ENCODE measurements at regions not wholly inside any gene's neighbourhood (a gene's known extent, or its start where the extent isn't known, plus 50 kb on each side); places are given as distances from the start of the nearest gene placed in this dataset.
"Not testable (repeated sequence)": the region's sequence is repeated elsewhere in the genome, so short reads cannot be mapped to it uniquely, and the experiment has no call there.

DNA sequence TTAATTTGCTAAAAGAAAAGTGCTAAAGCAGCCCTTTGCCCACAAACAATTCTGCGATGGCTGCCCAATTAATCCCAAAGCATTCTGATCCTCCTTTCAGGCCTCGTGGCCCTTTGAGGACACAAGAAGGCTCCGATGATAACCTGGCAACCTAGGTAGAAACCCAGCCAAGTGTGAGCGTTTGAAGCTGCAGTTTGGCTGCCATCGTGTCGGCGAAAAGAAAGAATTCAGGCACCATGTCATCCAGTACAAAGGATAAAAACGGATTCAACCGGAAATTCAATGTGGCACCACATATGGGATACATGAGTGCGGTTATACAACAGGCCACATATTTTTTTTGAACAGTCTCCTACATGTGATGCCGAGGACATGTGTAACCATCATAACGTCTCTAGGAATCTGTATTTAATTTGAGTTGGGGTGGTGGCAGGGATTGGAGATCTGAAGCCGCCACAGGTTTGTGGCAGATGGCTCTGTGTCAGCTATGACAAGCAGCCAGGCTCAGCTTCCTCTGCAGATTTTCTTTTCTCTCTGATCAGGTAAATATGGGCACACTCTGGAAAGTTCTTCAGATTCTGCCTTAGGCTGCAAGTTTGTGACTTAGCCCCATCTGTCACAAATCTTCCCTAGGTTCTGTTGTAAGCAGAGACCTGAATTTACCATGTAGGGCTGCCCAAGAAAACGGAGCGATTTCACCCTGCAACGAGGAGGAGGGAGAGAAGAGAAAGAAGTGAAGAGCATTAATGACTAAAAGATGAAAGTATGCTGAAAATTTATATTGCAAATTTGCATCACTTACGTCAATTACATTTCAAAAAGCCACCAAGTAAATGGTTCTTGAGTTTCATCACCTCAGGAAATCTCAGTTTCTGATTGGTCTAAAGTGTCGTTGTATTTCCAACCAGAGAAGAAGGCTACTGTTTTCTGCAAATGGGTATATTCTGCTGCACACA, 573.2 kb downstream of the ZEB2 start:
- no peak for DNase-seq

DNA sequence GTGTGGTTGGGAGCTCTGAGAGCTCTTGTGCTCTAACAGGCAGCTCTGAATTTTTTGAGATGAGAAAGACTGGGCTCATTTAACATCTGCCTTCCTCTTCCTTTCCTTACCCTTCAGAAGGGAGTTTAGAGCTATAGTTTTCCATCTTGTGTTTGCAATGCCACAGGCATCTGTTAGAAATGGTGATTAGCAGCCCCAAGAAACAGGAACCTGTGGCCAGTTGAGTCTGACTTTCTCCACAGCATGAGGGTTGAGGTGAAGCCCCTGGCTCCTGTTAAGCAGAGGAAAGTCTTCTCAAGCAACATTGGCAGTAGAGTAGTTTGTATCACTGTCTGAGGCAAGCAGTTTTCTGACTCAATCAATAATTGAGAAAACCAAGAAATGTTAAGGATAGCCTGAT, 577.4 kb downstream of the ZEB2 start:
- no peak for DNase-seq

DNA sequence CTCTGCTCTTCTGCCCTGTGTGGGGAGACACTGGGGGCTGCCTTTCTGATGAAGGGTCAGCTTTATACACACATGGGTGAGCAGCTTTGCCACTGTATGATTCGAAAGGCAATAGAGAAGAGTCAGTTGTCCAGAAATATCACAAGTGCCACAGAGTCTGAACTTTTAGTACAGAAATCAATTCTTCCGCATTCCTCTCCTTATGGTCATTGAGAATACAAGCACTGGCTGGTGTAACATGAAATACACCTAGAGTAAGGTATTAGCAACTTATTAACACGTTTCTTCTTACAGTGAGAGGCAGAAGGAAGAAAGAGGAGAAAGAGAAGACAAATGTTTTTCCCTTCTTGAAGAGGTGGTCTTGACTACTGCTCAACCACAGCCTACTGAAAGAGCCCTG, 579.2 kb downstream of the ZEB2 start:
- DNase-seq: no peak

DNA sequence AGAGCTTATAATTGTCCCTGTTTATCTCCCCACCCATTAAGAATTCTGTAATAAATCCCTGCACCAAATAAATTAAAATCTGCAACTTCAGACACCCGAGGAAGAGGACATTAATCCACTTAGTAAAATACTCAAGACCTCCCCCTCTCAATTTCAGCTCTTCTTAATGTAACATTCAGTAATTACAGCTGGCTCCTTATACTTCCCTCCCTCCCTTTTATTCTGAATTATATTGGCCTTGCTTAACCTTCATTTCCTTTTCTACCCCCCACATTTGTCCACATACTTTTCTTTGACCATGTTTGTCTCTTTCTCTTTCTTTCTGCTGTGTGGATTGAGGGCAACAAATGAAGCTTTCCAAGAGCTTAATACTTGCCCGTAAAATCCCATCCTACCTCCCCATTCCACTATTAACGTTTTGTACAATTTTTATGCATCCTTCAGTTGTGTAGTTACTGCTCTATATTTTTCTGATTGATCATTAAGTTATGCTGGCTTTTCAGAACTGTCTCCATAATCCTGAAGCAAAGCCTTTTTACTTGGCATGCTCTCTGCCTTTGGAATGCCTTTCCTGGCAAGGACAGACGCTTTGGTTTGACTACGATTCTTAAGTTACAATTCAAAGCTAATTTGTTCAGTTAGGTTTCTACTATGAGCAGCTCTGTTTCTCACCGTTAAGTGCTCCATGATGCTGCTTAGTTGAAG, 580.1 kb downstream of the ZEB2 start:
- DNase-seq: no peak

DNA sequence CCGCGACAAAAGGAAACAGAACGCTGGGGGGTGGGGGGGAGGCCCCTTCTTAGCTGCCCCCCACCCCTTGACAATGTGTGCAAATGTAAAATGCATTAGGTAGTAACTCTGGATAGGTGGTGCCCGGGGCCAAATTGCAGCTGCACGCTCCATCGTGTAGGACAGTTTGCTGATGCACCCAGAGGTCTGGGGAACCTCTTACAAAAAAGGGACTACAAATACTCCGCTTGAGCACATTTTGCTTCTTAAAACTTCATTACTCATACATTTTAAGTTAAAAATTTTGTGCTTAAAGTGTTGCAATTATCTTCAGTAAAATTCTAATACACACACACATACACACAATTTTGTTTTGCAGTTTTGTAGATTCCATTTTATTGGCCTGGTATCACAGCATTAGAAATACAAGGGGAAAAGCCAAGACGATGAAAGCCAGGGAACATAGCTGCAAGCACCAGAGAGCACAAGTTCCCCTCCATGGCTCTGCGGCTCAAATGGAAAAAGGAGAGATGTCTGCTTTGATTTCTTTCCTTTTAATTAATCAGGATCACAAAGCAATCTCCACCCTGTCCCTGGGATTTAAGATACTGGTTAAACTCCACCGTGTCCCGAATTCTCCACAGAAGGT, 582.1 kb downstream of the ZEB2 start:
- no peak for DNase-seq

DNA sequence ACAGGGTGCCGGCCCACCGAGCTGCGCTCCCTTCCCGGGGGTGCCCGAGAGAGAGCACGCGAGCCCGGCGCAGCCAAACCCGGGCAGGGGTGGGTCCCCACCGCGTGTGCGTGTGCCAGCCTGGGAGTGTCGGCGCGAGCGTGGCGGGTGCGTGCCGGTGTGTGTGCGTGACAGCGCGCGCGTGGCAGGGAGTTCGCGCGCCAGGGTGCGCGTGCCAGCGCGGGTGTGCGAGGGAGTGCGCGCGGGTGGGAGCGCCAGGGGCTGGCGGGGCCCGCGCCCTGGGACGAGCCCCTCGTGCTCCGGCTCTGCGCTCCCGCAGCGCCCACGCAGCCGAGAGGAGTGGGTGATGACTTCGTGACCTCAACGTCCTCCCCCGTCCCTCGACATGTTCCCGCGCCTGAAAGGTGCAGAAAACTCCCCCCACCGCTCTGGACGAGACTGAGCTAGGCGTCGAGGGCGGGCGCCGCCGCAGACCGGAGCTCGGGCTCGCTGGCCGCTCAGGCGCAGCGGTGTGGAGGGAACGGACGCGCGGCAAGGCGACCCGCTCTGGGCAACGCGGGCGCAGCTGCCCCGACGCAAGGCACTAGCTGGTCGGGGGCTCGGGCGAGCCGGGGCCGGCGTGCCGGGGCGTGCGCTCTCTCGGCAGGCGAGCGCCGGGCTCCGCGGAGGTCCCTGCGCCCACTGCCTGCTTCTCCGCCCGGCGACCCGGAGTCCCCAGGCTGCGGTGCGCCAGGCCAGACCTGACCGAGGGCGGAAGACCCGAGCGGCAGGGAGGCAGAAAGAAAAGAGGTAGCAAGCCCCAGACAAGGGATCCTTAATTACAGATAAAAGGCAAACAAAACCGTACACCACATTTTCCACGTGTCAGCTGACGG, 582.8 kb downstream of the ZEB2 start:
- peak in 1 of 5 experiments; percentile 71 for DNase-seq

DNA sequence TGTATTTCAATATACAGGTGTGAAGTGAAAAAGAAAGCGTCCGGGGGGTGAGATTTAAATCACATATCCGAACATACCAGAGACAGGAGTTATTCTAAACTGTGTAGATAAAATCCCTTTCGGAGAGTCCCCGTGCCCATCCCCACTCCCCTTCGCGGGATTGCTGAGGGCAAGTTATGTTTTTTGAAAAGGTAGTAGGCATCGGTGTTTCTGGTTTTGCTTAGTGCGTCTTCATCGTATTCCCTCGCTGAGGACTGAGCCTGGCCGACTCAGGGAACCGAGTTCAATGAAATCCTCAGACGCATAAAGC, 583.4 kb downstream of the ZEB2 start:
- DNase-seq: no peak

DNA sequence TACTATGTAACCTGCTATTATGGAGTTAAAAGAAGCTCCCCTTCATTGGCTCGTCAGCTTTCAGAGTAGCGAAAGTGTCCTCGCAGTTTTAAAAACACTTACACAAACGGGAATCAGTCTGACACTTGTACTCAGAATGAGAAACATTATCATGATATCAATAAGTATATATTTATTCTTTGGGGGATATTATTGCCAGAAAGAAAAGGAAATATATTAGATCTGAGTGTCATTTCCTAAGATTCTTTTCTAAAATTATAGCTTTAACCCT, 584.5 kb downstream of the ZEB2 start:
- DNase-seq: no peak

DNA sequence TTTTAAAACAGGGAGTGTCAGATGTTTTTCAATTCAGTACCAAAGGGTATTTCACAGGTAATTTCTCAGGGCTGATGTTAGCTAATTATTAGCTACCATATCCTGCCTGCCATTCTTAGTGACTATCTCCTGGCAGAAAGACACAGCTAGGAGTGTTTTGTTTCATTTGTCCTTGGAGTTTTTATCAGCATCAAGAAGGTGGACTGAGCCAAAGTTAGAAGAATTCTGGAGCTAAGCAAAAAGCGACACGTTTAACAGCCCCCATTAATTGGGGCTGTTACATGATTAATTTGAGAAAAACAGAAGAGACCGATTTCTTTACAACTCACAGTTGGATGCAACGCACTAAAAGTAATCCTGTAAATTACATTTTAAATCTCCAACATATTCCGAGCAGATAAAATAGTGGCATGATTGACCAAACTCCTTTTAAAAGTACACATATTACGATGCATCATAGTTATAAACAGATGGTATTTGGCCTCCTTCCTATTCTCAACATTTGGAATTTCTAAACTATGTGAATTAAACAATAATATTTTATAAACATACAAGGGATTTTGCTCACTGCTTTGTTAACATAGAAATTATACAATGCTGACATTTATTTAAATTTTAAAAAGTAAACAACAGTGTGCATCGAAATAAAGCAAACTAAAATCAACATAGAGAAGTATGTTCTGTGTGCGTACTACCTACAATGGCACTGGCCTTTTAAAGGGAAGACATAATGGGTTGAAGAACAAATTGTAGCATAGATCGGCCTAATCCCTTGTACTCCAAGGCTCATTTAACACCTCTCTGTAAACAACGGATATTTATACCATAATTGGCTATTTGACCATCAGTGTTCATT, 585.1 kb downstream of the ZEB2 start:
- DNase-seq: no peak

DNA sequence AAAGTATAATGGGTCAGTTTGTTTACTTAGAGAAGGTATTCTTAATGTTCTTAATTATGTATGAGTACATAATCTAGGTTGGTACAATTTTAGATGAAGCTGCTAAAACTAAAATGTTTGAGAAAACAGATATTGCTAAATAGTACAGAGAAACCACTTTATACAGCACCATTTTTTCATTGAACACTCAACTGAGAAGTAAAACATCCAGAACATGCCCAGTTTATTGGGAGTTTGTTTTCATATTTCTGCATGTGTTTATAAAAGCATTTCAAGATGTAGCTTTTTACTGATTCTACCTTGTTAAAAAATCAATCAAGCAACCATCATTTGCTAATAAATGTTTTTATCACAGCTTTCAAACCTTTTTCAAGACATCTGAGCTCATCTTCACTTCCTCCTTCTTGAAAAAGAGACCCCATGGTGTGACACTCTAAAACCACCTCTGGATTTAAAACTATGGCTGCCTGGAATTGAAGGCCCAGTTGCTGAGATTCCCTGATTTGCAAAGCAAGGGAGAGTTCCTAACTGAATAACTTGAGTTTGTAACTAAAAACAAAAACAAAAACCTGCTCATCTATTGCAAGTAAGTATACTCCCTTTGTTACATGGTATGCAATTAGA, 585.9 kb downstream of the ZEB2 start:
- no peak for DNase-seq

DNA sequence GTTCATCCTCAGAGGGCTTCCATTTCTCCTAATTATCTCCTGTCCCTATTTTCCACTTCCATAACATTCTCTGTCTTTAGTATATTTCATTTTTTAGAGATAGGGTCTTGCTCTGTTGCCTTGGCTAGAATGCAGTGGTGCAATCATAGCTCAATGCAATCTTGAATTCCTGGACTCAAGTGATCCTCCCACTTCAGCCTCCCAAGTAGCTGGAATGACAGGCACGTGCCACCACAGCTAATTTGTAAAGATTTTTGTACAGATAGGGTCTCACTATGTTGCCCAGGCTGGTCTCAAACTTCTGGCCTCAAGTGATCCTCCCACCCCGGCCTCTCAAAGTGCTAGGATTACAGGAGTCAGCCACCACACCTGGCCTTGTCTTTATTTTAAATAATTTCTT, 589.0 kb downstream of the ZEB2 start:
- DNase-seq: no peak

DNA sequence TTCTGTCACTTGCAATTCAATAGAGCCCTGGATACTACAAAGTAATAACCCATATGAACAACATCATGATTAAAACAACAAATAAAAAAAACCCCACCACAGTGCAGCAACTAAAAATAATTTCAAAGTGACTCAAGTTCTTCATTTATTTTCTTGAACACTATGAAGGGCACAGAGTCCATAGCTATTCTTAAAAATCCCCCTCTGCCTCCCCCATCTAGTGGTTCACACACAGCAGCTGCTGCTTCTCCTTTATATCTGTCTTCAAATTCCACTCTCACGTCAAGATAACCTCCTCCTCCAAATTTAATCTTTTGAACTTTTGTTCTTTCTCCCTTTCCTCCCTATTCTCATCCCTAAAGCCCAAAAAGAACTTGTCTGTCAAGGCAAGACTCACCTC, 591.3 kb downstream of the ZEB2 start:
- no peak for DNase-seq

DNA sequence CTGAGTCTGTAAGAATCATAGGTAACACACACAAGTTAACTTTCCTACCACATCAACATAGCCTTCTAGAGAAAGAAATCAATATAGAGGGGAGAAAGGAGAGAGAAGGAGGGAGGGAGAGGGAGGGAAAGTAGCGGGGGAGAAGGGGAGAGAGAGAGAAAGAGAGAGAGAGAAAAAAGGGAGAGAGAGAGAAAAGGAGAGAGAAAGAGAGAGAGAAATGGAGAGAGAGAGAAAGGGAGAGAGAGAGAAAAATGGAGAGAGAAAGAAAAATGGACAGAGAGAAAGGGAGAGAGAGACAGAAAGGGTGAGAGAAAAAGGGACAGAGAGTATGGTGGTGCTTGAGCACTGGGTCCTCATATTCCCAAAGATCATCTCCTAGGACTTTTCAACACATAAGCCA, 591.7 kb downstream of the ZEB2 start:
- DNase-seq: no peak

DNA sequence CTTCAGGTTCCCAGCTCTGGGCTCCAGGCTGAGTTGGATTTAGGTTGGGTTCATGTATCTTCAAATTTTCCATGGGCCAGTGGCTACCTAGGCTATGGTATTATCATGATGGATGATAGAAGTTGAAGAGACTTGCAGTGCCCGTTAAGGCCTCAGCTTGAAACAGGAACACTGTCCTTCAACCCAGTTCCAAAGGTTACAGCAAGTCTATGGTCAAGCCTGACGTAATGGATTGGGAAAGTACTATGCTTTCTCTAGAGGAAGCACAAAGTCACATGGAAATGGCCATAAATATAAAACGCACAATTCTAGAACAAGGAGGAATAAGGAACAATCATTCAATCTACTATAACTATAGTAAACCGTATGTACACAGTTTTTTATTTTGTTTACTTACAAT, 593.2 kb downstream of the ZEB2 start:
- DNase-seq: no peak

DNA sequence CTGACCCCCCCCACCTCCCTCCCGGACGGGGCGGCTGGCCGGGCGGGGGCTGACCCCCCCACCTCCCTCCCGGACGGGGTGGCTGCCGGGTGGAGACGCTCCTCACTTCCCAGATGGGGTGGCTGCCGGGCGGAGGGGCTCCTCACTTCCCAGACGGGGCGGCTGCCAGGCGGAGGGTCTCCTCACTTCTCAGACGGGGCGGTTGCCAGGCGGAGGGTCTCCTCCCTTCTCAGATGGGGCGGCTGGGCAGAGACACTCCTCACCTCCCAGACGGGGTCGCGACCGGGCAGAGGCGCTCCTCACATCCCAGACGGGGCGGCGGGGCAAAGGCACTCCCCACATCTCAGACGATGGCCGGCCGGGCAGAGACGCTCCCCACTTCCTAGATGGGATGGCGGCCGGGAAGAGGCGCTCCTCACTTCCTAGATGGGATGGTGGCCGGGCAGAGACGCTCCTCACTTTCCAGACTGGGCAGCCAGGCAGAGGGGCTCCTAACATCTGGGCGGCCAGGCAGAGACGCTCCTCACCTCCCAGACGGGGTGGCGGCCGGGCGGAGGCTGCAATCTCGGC, 597.6 kb downstream of the ZEB2 start:
- not testable (repeated sequence) for DNase-seq

DNA sequence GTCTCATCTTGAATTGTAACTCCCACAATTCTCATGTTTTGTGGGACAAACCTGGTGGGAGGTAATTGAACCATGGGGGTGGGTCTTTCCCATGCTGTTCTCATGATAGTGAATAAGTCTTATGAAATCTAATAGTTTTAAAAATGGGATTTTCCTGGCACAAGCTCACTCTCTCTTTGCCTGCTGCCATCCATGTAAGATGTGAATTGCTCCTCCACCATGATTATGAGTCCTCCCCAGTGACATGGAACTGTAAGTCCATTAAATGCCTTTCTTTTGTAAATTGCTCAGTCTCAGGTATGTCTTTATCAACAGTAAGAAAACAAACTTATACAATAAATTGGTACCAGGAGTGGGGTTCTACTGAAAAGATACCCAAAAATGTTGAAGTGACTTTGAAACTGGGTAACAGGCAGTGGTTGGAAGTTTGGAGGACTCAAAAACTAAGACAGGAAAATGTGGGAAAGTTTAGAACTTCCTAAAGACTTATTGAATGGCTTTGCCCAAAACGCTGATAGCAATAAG, 601.4 kb downstream of the ZEB2 start:
- no peak for DNase-seq

DNA sequence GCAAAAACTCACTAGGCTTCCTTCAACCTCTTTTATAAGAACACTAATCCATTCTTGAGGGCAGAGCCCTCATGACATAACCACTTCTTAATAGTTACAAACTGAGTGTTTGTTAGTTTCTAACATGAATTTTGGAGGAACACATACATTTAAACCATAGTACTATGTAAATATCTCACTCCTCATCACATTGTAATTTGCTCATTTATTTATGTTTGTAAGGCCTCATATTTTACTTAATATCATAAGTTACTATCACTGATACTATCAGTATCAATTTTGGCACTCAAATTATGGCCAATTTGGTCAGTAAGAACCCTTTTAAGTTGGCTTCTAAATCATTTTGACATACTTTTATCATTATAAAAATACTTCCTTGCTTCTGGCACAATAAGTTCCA, 603.1 kb downstream of the ZEB2 start:
- DNase-seq: no peak

DNA sequence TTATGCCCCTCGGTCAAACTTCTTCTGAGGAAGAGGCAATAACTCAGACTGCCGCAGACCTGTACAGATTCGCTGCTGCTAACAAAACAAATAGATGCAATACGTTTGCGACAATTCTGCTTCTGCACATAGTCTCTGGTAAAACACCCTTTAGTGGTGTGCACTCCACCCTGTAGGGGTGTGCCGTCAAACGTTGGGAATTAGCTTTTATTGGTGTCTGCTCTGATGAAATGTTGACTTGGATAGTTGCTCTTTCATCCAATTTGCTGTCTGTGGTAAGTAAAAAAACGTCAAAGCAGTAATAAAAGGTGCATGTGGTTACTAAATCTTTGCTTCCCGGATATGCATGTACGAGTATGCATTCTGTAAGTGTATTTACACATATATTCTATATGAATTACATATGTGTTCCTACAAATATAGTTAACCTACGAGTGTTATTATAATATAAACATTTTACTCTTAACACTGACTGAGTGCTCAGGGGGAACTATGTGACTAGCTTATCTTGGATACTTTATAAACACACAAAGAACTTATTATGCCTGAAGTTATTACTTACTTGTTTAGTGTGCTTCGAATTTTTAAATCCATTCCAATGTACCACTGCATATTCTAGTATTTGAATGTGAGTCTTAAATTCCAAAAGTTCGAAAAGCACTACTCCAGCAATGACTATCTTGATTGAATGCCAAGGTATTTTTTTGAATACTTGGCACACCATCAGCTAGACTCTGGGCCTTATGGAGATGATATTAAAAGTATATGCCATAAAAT, 610.2 kb downstream of the ZEB2 start:
- no peak for DNase-seq

DNA sequence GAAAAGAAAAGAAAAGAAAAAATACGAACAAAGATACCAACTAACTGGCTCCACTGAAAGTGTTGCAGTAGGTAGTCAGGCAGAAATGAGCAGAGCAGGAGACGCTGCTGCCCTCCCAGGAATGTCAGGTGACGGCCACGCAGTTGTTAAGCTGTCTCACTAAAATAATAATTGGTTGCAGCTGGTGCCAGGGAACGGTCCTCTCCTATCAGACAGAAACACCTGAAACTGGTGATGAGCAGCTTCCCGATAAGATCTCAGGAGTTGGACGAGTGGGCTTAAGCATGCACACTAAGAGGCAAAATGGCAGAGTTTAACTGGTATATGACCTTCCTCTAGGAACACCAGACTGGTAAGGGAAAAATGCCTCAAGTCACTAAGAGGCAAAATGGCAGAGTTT, 611.1 kb downstream of the ZEB2 start:
- no peak for DNase-seq

DNA sequence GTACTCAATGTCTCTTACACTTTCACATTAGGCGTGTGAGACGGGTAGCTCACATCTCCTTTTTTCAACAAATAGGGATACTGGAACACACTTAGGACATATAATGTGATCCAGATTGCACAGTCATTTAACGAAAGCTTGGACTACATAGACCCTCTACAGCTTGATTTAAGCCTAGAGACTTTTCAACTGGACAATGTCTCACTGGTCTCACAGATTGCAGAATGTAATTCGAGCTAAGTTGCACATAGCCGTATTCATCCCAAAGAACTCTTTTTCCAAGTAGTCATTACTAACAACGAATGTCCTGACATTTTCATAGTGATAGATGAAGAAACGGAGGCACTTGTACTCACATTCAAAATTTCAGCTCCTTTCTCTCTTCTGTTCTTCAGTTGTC, 612.1 kb downstream of the ZEB2 start:
- DNase-seq: no peak

All from T-helper 2 cell (primary cell).